ENCODE measurements at regions not wholly inside any gene's neighbourhood (a gene's known extent, or its start where the extent isn't known, plus 50 kb on each side); places are given as distances from the start of the nearest gene placed in this dataset.

DNA sequence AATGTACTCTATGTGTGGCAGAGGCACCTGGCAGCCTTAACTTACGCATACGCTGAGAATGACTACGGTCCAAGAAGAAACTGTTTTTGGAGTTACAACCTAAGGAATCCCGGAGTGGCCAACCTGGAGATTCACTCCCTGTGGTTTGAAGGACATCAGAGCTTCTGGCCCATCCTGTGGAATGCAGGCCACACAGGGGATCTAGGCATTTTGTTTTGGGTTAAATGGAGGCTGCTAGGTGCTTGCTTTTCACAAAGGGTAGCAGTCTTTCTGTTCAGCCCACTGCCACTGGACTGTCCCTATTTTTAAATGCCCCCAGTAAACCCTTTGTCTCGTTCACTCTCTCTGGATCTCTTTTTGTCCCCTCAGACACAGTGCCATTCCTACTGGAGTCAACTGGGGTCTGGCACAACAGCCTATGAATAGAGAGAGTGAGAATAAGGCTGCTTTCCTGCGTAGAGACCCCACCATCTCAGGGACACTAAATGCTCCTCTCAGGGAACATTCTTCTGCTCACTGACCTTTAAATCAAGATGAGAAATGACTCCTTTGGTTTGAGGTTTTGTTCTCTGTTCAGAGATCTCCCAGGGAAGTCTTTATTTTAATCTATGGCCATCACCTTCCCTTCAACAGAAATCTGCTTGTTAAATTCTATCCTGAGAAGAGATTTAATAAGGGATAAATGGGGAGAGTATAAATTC lies 124.9 kb downstream of the B3GNT2 start:
- TF ChIP-seq CTCF (IDR thresholded peaks at IDR 0.05): no peak
- no peak for TF ChIP-seq POLR2A (IDR thresholded peaks at IDR 0.05)
